Mammary epithelial cell (primary cell): ENCODE measurements at regions not wholly inside any gene's neighbourhood (a gene's known extent, or its start where the extent isn't known, plus 50 kb on each side); places are given as distances from the start of the nearest gene placed in this dataset.

ENCODE experiments used
- EZH2 ChIP-seq: IDR thresholded peaks from 2 replicates; pipeline ENCODE4 v1.6.1; 2012; ENCODE audit warnings: low read length, inconsistent platforms, borderline replicate concordance
- TF ChIP-seq, protein P1 (sequence below), 2 donors: IDR thresholded peaks in 1 of 2; conservative IDR thresholded peaks in 1 of 2; 2 replicates each; pipeline ENCODE4 v1.5.1; 2011 to 2012; ENCODE audit warnings: inconsistent platforms in 2 of 2, low read length in 2 of 2, mild to moderate bottlenecking in 2 of 2, control low read depth in 1 of 2, low read depth in 1 of 2; ENCODE audit not compliant: insufficient read depth in 1 of 2; ENCODE audit errors: extremely low read depth in 1 of 2

DNA sequence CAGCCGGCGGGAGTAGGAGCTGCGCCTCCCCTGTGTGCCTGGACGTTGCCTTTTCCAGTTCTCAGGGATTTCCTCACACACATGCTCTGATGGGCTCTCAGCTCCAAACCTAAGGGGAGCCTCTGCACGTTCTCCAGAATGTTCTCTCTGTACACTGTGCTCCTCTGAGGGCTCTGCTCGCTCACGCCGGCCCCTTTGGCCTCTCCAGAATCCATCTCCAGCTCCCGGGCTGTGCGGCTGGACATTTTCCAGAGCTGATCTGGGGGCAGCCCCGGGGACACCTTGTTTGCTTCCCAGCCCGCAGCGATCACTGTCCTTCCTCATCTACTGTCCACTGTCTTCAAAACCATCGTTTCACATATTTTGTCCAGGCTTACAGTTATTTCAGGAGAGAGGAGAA lies 245.4 kb upstream of the HDAC4 start:
- TF ChIP-seq, protein P1, sequence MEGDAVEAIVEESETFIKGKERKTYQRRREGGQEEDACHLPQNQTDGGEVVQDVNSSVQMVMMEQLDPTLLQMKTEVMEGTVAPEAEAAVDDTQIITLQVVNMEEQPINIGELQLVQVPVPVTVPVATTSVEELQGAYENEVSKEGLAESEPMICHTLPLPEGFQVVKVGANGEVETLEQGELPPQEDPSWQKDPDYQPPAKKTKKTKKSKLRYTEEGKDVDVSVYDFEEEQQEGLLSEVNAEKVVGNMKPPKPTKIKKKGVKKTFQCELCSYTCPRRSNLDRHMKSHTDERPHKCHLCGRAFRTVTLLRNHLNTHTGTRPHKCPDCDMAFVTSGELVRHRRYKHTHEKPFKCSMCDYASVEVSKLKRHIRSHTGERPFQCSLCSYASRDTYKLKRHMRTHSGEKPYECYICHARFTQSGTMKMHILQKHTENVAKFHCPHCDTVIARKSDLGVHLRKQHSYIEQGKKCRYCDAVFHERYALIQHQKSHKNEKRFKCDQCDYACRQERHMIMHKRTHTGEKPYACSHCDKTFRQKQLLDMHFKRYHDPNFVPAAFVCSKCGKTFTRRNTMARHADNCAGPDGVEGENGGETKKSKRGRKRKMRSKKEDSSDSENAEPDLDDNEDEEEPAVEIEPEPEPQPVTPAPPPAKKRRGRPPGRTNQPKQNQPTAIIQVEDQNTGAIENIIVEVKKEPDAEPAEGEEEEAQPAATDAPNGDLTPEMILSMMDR (conservative IDR thresholded peaks at IDR 0.05 in 1 of 2, IDR thresholded peaks at IDR 0.05 in 1 of 2; ENCODE audit: extremely low read depth in 1 of 2, insufficient read depth in 1 of 2, low read depth in 1 of 2, low read length in 2 of 2), result no peak
- no peak for TF ChIP-seq EZH2
